Non-pigmented ciliary epithelial cell (primary cell): ENCODE measurements at regions not wholly inside any gene's neighbourhood (a gene's known extent, or its start where the extent isn't known, plus 50 kb on each side); places are given as distances from the start of the nearest gene placed in this dataset.

Experiments used
- DNase-seq: peaks from one replicate; pipeline ENCODE4 v3.0.0-alpha.2; 2010; ENCODE audit warnings: low read depth

DNA sequence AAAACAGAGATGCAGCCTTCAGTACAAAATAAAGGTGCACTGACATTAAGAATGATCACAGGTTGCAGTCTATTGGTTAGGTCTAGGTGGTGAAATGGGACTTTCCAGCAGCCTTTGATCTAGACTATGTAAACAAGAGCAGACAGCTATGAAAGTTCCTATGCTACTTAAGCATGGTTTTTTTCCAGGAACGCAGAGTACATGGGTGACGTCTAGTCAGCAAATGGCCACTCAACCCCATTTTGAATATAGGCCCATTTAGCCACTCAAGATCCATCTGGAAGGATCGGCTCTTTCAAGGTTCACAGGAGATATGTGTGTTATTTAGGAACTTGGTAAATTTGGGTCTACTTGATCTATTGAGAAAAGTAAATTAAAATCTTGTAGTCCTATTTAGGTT lies 1424.6 kb upstream of the LRRTM3 start:
- no peak for DNase-seq

DNA sequence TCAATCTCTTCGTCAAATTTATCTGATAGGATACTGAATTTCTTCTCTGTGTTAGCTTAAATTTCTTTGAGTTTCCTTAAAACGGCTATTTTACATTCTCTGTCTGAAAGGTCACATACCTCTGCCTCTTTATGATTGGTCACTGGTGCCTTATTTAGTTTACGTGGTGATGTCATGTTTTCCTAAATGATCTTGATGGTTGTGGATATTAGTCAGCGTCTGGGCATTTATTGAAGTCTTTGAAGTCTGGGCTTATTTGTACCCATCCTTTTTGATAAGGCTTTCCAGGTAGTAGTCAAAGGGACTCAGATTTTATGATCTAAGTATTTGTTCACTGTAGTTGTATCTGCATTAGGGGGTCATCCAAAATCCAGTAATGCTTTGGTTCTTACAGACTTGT lies 1407.5 kb upstream of the LRRTM3 start:
- DNase-seq, result peak; percentile 26

- no peak for DNase-seq
Observed at GRCh38 chr10:65528986-65529385, 1396.8 kb upstream of the LRRTM3 start.

- DNase-seq, result no peak
Observed at GRCh38 chr10:65531545-65531944, 1394.3 kb upstream of the LRRTM3 start.

DNA sequence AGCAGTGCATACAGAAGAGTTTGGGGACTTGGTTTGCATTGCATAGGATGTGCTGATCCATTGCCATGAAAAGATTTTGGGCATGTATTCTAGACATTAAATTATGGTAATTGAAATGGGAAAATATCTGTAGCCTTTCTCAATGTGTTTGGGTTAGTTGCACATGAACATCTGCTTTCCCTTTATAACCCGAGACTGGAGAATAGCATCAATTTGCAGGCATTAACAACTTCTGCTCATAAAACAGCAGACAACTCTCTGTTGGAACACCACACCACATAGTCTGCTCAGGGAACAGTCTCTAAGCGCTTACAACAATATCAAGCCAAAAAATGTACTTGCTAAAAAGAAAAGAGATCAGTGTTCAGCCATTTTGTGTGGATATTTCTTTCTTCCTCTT lies 1391.1 kb upstream of the LRRTM3 start:
- DNase-seq, result no peak

DNA sequence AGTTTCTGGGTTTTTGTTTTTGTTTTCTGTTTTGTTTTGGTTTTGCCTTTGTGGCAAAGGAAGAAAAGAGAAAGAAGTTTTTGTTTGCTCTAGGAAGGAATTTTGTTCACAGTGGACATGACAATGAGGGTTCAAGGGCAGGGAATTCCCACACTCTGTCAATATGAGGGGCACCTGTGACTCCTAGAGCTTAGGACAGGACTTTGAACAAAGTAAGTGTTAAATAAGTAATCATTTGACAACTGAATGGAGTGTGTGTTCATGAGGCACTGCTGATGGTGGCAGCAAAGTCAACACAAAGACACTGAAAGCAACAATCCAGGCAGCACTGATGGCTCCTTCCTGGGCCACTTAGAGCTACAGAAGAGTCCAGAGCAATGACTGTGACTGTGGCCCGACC lies 1381.1 kb upstream of the LRRTM3 start:
- DNase-seq, result no peak

DNA sequence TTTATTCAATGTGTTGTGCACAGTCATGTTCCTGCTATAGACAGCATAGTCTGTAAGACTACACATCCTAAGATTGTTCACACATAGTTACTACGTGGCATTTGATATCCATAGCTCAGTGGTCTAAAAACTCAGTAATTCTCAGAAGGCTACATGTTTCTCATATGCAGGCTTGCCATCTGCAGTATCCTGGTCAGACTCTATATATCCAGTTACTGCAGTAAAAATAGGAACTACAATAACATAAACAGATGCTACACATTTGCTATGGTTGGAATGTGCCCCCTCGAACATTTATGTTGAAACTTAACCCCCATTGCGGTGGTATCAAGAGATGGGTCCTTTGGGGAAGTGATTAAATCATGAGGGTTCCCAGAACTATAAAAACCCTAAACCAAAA lies 1377.8 kb upstream of the LRRTM3 start:
- no peak for DNase-seq

DNA sequence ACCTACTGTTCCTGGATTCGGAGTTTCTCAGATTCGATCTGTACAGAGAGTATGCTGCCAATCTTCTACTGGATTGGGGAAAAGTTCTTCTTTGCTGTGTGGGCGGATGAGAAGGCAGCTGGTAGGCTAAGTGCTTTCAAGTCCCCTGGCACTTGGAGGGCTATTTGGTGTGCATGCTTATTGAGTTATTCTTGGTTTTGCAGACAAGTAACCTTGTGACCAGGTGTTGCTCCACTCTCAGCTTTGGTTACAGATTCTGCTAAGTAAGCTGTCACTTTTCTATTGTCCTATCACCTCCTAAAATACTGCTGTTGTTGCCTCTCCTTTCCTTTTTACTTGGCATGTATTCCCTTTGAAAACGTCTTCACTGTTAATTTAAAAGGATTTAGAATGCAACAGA lies 1375.1 kb upstream of the LRRTM3 start:
- no peak for DNase-seq

- DNase-seq, result no peak
Observed at GRCh38 chr10:65555192-65555591, 1370.6 kb upstream of the LRRTM3 start.

GRCh38 chr10:65556006-65556405 lies 1369.8 kb upstream of the LRRTM3 start:
- DNase-seq, result no peak

- DNase-seq, result no peak
Observed at GRCh38 chr10:65559369-65559768, 1366.5 kb upstream of the LRRTM3 start.

DNA sequence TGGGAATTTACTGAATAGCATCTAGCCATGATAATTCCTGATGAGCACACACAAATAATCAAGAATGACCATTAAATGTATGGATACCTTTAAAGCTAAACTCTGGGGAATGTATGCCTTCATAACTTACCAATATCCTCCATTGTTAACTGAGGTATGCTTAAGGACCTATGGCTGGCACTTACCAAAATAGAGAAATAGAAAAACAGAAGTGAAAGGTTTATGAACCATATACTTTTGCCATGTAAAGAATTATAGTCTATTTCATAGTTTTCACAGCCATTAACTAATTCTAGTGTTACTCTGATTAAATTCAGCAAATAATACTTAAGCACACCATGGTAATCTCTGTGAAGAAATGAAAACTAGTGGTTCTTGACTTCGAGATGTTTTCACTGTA lies 1360.6 kb upstream of the LRRTM3 start:
- DNase-seq, result no peak

- no peak for DNase-seq
Observed at GRCh38 chr10:65566906-65567305, 1358.9 kb upstream of the LRRTM3 start.

DNA sequence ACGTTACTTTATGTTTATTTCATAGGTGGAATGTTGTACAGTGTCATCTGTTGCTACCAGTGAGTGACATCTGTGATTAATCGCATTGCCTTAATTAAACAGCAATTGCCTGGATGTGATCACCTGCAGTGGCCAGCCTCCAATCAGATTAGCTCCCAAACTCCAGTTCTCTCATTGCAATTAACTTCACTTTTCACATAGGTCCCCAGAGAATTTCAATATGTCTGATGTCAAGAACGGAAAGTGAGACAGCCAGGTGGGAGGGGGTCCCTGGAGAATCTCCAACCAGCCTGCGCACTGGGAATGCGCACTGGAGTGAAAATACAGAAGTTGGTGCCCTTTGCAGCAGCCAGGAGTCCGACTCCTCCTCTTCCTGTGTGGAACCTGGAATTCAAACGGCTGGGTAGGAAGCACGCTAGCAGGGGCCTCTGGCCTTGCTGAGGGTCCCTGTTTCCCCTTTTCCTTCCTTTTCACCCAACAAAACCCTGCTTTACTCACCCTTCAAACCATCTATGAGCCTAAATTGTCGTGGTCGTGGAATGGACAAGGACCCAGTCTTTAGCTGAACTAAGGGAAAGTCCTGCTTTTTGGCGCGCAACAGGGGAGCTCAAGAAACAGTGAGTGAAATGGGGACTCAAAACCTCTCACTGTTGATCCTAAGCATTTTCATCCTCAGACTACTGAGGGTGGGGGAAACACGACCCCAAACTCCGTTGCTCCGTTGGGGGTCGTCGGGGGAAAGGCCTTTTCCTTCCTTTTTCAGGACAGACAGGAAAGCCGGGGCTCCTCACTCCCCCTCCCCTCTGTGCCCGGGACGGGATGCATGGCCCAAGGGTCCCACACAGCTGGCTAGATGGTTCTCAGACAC lies 1355.5 kb upstream of the LRRTM3 start:
- DNase-seq, result no peak

- DNase-seq, result no peak
Observed at GRCh38 chr10:65571011-65571570, 1354.7 kb upstream of the LRRTM3 start.

DNA sequence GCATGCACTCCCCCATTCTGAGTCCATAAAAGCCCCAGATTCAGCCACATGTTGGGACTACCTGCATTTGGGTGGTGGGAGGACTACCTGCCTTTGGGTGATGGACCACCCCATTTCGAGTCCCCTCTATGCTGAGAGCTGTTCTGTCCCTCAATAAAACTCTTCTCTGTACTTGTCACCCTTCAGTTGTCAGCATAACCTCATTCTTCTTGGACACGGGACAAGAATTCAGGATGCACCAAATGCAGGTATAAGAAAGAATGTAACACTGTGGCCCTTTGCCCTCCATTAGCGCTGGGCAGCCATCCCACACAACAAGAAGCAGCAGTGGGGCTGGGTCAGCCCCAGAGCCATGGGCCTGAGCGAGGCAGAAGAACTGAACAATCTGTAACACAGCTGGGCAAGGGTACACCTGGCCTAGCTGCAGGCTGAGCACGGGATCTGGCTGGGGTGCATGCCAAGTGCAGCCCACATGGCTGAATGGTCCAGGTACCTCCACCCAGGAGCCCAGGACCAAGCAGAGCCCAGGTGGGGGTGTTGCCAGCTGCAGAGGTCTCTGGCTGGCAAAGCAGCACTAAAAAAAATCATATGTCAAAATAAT lies 1344.3 kb upstream of the LRRTM3 start:
- no peak for DNase-seq

- no peak for DNase-seq
Observed at GRCh38 chr10:65602182-65602865, 1323.5 kb upstream of the LRRTM3 start.

DNA sequence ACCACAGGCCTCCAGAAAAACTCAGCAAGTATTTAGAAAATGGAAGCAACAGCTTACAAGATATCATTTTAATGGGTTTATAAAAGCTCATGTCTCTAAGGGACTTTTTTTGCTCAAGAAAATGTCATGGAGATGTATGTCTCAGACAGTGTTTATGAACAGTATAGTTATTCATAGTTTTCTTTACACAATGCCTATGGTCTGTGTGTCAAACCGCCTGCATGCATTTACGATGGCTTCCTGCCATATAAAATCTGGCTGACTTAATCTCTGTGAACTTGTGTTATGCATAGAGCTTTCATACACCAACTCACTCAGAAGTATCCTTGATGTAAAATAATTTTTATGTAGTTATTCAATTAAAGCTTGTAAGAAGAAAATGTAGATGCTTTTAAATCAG lies 1314.2 kb upstream of the LRRTM3 start:
- no peak for DNase-seq

- DNase-seq, result no peak
Observed at GRCh38 chr10:65614956-65615565, 1310.8 kb upstream of the LRRTM3 start.

- DNase-seq, result no peak
Observed at GRCh38 chr10:65618126-65618525, 1307.7 kb upstream of the LRRTM3 start.

DNA sequence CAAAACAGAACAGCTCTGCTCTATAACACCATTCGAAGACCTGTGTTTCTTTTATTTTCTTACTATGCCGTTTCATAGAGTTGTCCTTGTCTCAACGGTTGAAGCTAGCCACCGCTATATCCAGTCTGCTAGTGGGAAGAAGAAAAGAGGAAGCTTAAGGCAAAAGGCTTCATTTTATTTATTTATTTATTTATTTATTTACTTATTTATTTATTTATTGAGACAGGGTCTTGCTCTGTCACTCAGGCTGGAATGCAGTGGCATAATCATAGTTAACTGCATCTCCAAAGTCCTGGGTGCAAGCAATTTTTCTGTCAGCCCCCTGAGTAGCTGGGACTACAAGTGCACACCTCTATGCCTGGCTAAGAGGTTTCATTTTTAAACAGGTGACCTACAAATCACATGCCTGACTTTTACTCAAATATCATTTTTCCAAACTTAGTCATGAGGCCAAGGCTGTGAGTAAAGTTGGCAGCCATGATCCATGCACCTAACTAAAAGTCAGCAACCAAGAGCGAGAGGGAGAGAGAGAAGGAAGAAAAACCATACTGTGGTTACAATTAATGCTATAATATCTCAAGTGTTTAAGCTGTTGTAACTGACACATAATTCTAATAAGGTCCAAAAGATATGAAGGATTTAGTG lies 1305.3 kb upstream of the LRRTM3 start:
- DNase-seq, result no peak

GRCh38 chr10:65622608-65623007 lies 1303.2 kb upstream of the LRRTM3 start:
- no peak for DNase-seq
